ENCODE measurements at regions not wholly inside any gene's neighbourhood (a gene's known extent, or its start where the extent isn't known, plus 50 kb on each side); places are given as distances from the start of the nearest gene placed in this dataset.
"Not testable (repeated sequence)": the region's sequence is repeated elsewhere in the genome, so short reads cannot be mapped to it uniquely, and the experiment has no call there.

GRCh38 chr9:135307919-135308318 is 171.7 kb upstream of the PPP1R26 start:
- FAIRE-seq; DNase-seq (ENCODE audit: low spot score): not testable (repeated sequence)

GRCh38 chr9:135308821-135309762 is 170.5 kb upstream of the PPP1R26 start:
- DNase-seq (ENCODE audit: low spot score), result no peak
- FAIRE-seq, result no peak

GRCh38 chr9:135309763-135310125 is 169.8 kb upstream of the PPP1R26 start:
- DNase-seq (ENCODE audit: low spot score) (no peak), FAIRE-seq (no peak)

- no peak for DNase-seq (ENCODE audit: low spot score)
- no peak for FAIRE-seq
These were observed 169.4 kb upstream of the PPP1R26 start for GRCh38 chr9:135310134-135310533.

- no peak for DNase-seq (ENCODE audit: low spot score)
- FAIRE-seq, result no peak
These were observed 164.0 kb upstream of the PPP1R26 start for GRCh38 chr9:135315572-135315971.

- no peak for FAIRE-seq
- no peak for DNase-seq (ENCODE audit: low spot score)
These were observed 159.3 kb upstream of the PPP1R26 start for GRCh38 chr9:135320331-135320730.

- FAIRE-seq (no peak), DNase-seq (ENCODE audit: low spot score) (no peak)
These were observed 158.6 kb upstream of the PPP1R26 start for GRCh38 chr9:135320943-135321342.

GRCh38 chr9:135321580-135321979 is 158.0 kb upstream of the PPP1R26 start:
- DNase-seq (ENCODE audit: low spot score), result no peak

GRCh38 chr9:135324329-135324728 is 155.3 kb upstream of the PPP1R26 start:
- no peak for DNase-seq (ENCODE audit: low spot score)
- FAIRE-seq, result no peak

More at GRCh38 chr9:135321580-135321979, 158.0 kb upstream of the PPP1R26 start:
- FAIRE-seq, result no peak

GRCh38 chr9:135326141-135326540 is 153.4 kb upstream of the PPP1R26 start:
- no peak for FAIRE-seq
- DNase-seq (ENCODE audit: low spot score), result no peak

GRCh38 chr9:135326633-135327152 is 152.9 kb upstream of the PPP1R26 start:
- DNase-seq (ENCODE audit: low spot score) (no peak), FAIRE-seq (no peak)

GRCh38 chr9:135328485-135329417 is 150.8 kb upstream of the PPP1R26 start:
- FAIRE-seq, result no peak

GRCh38 chr9:135329571-135330306 is 149.8 kb upstream of the PPP1R26 start:
- FAIRE-seq (no peak), DNase-seq (ENCODE audit: low spot score) (no peak)

More at GRCh38 chr9:135328485-135329417, 150.8 kb upstream of the PPP1R26 start:
- no peak for DNase-seq (ENCODE audit: low spot score)

GRCh38 chr9:135330307-135330631 is 149.3 kb upstream of the PPP1R26 start:
- DNase-seq (ENCODE audit: low spot score) (no peak), FAIRE-seq (no peak)

- DNase-seq (ENCODE audit: low spot score) (no peak), FAIRE-seq (no peak)
These were observed 148.6 kb upstream of the PPP1R26 start for GRCh38 chr9:135330685-135331590.

GRCh38 chr9:135332516-135332915 is 147.1 kb upstream of the PPP1R26 start:
- DNase-seq (ENCODE audit: low spot score), result no peak
- no peak for FAIRE-seq

- DNase-seq (ENCODE audit: low spot score), result no peak
- FAIRE-seq, result no peak
These were observed 146.4 kb upstream of the PPP1R26 start for GRCh38 chr9:135332979-135333748.

- FAIRE-seq, result no peak
- no peak for DNase-seq (ENCODE audit: low spot score)
These were observed 144.6 kb upstream of the PPP1R26 start for GRCh38 chr9:135334953-135335460.

- FAIRE-seq (no peak), DNase-seq (ENCODE audit: low spot score) (no peak)
These were observed 143.8 kb upstream of the PPP1R26 start for GRCh38 chr9:135335691-135336181.
